NCI-H774 (cell line): ENCODE measurements at regions not wholly inside any gene's neighbourhood (a gene's known extent, or its start where the extent isn't known, plus 50 kb on each side); places are given as distances from the start of the nearest gene placed in this dataset.

Experiments
- DNase-seq: peaks from one replicate; lab custom pipeline; 2025; lab: John Stamatoyannopoulos, UW

DNA sequence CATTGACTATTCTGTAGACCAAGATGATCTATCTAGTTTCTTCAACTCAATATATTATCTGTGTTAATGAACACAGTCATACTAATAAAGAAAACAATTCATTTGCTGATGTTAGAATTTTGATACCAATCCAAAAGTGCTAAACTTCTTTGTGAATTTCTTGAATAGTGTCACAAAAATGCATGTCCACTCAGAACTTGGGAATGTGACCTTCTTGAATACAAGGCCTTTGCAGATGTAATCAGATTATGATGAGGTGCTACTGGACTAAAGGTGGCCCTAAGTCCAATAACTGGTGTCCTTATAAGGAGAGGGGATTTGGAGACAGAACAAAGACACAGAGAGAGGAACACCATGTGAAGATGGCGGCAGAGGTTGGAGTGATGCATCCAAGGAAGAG lies 305.8 kb upstream of the ZP4 start:
- DNase-seq: no peak

DNA sequence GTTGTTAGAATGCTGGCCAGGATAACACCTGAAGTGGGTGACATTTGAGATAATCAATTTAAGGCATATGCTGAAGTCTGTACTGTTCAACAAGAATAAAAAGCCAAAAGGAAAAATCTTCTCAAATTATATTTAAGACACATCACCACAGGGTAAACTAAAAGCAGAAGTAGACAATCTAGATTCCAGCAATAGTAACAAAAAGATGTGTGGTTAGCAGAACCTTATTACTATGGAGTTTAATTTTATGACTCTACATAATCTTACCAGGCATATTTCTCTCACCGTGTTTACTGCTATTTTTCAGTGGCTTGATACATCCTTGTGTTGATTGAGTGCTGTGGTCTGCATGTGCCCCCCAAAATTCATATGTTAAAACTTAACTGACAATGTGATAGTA lies 300.4 kb upstream of the ZP4 start:
- no peak for DNase-seq

DNA sequence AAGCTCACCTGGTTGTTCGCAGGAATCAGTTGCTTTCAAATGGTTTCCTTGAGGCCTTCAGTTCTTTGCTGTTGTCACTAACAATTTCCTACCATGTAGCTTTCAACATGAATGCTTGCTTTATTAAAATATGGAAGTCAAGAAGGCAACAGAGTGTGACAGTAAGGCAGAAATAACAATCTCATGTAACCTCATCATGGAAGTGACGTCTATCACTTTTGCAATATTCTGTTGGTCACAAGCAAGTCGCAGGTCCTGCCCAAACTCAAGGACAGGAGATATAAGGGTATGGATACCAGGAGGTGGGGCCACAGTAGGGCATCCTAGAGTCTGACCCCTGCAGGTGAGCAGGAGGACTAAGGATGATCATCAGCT lies 296.8 kb upstream of the ZP4 start:
- DNase-seq: no peak

- DNase-seq: no peak
Observed at GRCh38 chr1:238186887-238187574, 296.3 kb upstream of the ZP4 start.

GRCh38 chr1:238177960-238178645 lies 287.4 kb upstream of the ZP4 start:
- DNase-seq: no peak

- DNase-seq: no peak
Observed at GRCh38 chr1:238177351-238177750, 286.6 kb upstream of the ZP4 start.

- DNase-seq: no peak
Observed at GRCh38 chr1:238176441-238176840, 285.7 kb upstream of the ZP4 start.

GRCh38 chr1:238171985-238172384 lies 281.3 kb upstream of the ZP4 start:
- DNase-seq: no peak

GRCh38 chr1:238161955-238162354 lies 271.2 kb upstream of the ZP4 start:
- no peak for DNase-seq

- DNase-seq: no peak
Observed at GRCh38 chr1:238153939-238154338, 263.2 kb upstream of the ZP4 start.

- no peak for DNase-seq
Observed at GRCh38 chr1:238153253-238153652, 262.5 kb upstream of the ZP4 start.

- DNase-seq: no peak
Observed at GRCh38 chr1:238152119-238152518, 261.4 kb upstream of the ZP4 start.

- no peak for DNase-seq
Observed at GRCh38 chr1:238143038-238143437, 252.3 kb upstream of the ZP4 start.

GRCh38 chr1:238141353-238141752 lies 250.6 kb upstream of the ZP4 start:
- no peak for DNase-seq

- no peak for DNase-seq
Observed at GRCh38 chr1:238139713-238140112, 249.0 kb upstream of the ZP4 start.

DNA sequence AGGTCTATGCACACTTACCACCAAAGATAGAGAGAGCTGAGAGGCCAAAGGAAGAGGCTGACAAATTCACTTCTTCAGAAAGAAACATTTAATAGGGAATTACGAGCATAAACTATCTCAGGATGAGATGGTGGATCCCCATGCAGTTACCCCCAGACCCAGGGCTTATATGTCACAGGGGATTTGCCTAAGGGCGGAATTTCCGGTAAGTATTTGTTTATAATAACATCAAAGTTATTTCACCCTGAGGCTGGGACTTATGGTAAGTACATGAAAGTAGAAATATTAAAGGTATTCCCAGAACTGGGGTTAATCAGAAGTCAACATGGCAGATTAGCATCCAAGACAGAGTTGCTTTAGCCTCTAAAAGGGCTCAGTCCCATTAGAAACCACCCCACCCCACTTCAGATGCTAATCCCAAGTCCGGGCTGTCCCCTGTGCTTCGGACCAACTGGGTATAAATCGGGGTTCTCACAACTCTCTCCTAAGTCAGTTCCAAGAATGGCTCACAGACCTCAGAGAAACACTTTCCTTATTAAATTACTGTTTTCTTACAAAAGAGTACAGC lies 247.4 kb upstream of the ZP4 start:
- no peak for DNase-seq

DNA sequence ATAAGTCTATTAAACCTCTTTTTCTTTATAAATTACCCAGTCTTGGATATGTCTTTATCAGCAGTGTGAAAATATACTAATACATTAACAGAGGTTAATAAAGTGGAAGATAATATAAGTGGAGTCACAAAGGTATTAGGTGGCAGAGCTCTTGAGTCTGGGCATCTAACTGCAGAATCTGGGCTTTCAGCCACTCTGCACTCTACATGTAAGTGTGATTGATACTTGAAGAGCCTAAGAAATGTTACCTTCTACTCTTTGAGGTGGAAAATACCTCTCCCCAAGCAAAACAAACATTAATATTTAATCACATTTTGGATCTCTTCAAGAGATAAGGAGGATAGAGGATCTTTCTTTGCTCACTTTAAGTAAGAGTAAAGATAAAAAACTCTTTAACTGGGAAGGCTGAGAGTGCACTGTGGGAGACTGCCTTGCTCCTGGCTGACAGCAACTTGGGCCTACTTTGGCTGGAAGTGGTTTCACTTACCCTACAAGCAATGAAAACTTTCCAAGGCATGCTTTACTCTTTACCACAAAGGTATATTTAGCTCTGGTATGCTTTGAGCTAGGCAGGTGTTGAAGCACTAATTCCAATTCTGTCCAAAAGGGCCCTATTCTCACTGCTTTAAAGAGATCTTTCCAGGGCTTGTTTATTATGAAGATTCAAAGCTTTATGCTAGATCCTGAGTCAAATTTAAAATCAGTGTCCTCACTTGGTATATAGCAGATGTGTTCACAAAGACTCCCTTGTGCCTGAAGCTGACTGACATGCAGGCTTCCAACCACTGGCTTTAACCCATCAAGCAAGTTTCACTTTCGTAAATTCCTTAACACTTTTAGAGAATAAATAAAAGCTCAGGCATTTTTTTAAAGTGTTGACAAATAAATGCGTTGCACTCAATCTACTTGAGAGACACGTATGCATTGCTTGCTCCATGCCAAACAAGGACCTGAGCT lies 245.3 kb upstream of the ZP4 start:
- no peak for DNase-seq

DNA sequence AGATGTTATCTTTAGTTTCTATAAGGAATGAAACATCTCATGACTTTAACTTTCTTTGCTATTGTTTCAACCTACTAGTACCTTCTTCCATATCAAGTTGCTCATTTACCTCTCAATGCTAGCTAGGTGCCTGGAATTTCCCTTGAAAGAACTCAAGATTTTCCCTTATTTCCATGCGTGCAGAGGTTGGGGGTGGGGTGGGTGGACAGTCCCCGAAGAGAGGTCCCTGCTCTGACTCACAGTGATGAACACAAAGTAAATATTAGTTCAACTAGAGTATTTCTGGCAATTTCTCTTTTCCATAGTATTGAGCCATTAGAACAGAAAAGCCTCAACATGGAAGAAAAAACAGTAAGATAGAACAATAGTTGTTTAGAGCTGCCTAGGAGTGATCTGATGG lies 239.0 kb upstream of the ZP4 start:
- DNase-seq: no peak

DNA sequence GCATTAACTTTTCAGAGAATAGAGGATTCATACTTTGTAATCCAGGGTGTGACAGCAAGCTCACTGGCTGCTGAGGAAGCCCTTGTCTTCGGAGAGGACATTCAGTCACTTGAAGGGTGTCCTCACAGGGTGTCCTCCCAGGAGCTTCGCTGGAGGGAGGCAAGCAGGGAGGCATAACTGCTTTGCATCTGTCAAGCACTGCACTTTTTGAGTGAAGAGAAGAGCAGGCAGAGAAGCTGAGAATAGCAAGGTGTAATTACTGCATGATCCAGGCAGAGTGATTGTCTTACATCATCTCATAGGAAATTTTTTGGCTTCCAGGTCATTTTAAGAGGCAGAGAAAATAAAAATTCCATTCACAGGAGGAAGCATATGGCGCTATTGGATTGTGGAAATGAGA lies 232.5 kb upstream of the ZP4 start:
- no peak for DNase-seq

DNA sequence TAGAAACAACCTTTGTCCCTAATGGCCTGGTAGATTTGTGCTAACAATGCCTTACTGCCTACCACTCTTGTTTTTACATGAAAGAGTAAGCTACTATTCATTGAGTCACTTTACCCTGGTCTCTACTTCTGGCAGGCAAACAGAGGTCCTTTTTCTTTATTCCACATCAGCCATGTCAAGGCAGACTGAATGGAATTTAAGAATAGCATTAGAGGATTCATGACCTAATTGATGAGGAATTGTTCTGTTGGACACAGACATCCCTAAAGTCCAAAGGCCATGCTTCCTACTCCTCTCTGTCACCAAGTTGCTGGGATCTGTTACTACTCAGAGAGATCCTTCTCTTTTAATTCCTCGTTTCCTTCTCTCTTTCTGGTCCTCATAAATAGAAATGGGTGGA lies 229.1 kb upstream of the ZP4 start:
- DNase-seq: no peak

- DNase-seq: no peak
Observed at GRCh38 chr1:238119060-238119459, 228.3 kb upstream of the ZP4 start.

GRCh38 chr1:238115852-238116251 lies 225.1 kb upstream of the ZP4 start:
- no peak for DNase-seq
